ENCODE measurements at regions not wholly inside any gene's neighbourhood (a gene's known extent, or its start where the extent isn't known, plus 50 kb on each side); places are given as distances from the start of the nearest gene placed in this dataset.

DNA sequence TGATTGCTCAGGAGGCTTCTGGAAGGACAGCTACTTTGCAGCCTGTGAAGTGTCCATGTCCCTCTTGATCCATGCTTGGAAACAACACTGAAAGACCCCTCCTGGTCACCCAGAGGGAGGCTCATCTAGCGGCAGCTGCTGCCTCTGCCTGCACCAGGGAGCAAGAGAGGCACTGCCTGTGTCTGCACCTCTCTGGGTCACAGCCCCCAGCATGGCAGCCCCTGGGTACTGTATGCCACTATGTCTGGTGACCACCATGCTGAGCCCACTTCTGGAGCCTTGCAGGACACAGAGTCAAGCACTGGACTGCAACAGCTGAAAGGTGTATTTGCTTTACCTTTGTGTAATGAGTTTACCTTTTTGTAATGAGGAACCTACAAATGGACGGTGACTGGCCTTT, 186.3 kb upstream of the MYT1L start:
- no peak for ATAC-seq (ENCODE audit: low read depth in 2 of 2)
- Mint-ChIP-seq H3K4me1 (no peaks in the 10 kb centered on the region), H3K9me3 (peaks cover 0 to 10% (median 4%) of the 10 kb centered on the region in 7 donors), H3K27me3 (peaks cover 0 to 20% (median 4%) of the 10 kb centered on the region in 3 donors), H3K4me3 (no peak overlapping the region), H3K27ac (no peak overlapping the region), H3K36me3 (no peaks in the 10 kb centered on the region)
- DNase-seq = no peak

DNA sequence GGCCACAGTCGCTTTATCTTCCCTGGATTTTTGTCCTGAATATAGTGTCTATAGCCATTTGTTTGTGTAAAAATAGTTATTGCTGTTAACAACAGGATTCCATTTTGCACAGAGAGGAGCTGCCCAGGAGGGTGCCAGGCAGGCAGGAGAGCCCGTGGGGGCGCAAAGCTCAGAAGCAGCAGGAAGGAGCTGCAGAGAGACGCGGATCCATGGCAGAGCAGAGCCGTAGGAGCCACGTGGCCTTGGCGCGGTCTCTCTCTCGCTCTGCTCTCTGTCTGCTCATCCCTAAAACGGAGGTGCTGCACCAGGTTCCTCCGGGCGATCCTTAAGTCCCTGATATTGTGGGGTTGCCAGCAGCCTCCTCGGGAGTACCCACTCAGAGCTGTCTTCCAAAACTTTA, 185.3 kb upstream of the MYT1L start:
- H3K36me3 Mint-ChIP-seq = no peaks in the 10 kb centered on the region

GRCh38 chr2:2512931-2513330, 181.9 kb upstream of the MYT1L start:
- DNase-seq (no peak), ATAC-seq (ENCODE audit: low read depth in 2 of 2) (no peak)
- Mint-ChIP-seq H3K4me1 (no peaks in the 10 kb centered on the region), H3K36me3 (no peaks in the 10 kb centered on the region), H3K27ac (no peak overlapping the region), H3K4me3 (no peak overlapping the region), H3K9me3 (peaks cover 0 to 5% (median 2%) of the 10 kb centered on the region in 7 donors), H3K27me3 (peaks cover 4 to 8% (median 7%) of the 10 kb centered on the region in 3 donors)

More for the DNA sequence above, 185.3 kb upstream of the MYT1L start:
- peaks cover 0 to 9% (median 4%) of the 10 kb centered on the region in 3 donors for H3K27me3 Mint-ChIP-seq
- peaks cover 0 to 3% (median 0%) of the 10 kb centered on the region in 7 donors for H3K9me3 Mint-ChIP-seq
- no peak overlapping the region for H3K27ac Mint-ChIP-seq
- ATAC-seq (ENCODE audit: low read depth in 2 of 2) = no peak
- H3K4me1 Mint-ChIP-seq = no peaks in the 10 kb centered on the region
- H3K4me3 Mint-ChIP-seq = no peak overlapping the region
- no peak for DNase-seq

- Mint-ChIP-seq H3K4me1 (no peaks in the 10 kb centered on the region), H3K27ac (no peak overlapping the region)
These were observed 176.4 kb upstream of the MYT1L start for GRCh38 chr2:2507417-2507997.

DNA sequence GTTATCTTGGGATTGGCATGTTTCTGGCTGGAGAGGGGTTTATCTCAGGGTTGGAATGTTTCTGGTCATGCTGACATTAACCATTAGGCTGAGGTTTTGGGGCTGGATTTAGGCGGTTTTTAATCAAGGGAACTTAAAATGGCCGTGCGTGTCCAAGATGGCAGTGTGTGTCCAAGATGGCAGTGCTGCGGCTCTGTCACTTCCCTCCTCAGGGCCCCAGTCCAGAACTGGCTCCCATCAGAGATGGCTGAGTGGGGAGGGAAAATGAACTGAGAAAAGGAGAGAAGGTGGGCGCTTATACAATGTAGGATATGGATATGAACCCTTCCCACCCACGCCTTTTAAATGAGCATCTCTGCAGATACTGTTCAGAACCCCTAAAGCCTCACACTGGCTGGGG, 175.5 kb upstream of the MYT1L start:
- Mint-ChIP-seq H3K4me3 (no peak overlapping the region), H3K27ac (no peak overlapping the region), H3K9me3 (peaks cover 0 to 9% (median 2%) of the 10 kb centered on the region in 7 donors), H3K27me3 (peaks cover 0 to 12% (median 0%) of the 10 kb centered on the region in 3 donors), H3K36me3 (no peaks in the 10 kb centered on the region), H3K4me1 (no peaks in the 10 kb centered on the region)
- ATAC-seq (ENCODE audit: low read depth in 2 of 2) (no peak), DNase-seq (no peak)

More at GRCh38 chr2:2507417-2507997, 176.4 kb upstream of the MYT1L start:
- ATAC-seq (ENCODE audit: low read depth in 2 of 2) (no peak), DNase-seq (no peak)
- no peak overlapping the region for H3K4me3 Mint-ChIP-seq
- peaks cover 0 to 9% (median 2%) of the 10 kb centered on the region in 7 donors for H3K9me3 Mint-ChIP-seq
- H3K27me3 Mint-ChIP-seq = peaks cover 0 to 12% (median 0%) of the 10 kb centered on the region in 3 donors
- H3K36me3 Mint-ChIP-seq = no peaks in the 10 kb centered on the region

DNA sequence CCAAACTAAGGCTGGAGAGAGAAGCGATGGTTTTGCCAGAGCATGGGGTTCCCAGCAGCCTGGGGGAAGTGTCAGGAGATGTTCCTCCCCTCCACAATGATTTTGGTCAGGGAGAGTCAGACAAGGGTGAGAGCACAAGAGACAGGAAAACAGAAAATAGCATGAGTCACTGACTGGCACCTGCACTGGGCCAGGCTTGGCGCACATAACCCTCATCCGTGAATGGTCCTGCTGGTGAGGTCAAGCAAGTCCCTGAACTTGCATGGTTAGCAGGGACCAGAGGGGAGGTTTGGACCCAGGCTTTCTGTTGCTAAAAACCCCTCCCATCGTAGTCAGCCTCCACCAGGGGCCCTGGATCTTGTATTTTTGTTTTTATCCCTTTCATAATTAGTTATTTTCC, 174.5 kb upstream of the MYT1L start:
- H3K36me3 Mint-ChIP-seq = no peaks in the 10 kb centered on the region
- ATAC-seq (ENCODE audit: low read depth in 2 of 2) = no peak
- H3K4me3 Mint-ChIP-seq = no peak overlapping the region
- no peaks in the 10 kb centered on the region for H3K4me1 Mint-ChIP-seq
- H3K27ac Mint-ChIP-seq = no peak overlapping the region
- peaks cover 0 to 5% (median 2%) of the 10 kb centered on the region in 7 donors for H3K9me3 Mint-ChIP-seq
- no peak for DNase-seq
- peaks cover 0 to 7% (median under 1%) of the 10 kb centered on the region in 3 donors for H3K27me3 Mint-ChIP-seq

DNA sequence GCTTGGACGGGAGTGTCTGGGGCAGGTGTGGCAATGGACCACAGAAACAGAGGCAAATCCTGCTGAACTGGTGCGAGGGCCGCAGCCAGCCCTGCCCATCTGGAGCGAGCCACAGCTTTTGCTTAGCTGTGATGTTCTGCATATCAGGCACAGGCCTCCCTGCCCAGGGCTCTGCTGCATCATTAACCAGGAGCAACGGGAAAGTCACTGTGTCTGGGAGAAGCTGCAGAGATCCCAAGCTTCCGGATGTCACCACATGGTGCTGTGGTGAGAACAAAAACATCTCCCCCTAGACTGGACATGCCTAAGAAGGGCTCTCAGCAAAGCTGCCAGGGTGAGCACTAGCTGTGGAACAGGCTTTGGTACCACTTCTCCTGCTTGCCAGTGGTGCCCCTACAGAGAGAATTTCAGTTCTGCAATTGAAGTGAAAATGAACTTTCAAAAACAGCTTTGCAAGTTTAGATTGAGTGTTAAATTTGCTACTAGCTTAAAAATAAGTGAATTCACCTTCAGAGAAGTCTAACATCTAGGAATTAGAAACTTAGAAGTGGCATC, 172.9 kb upstream of the MYT1L start:
- no peak overlapping the region for H3K4me3 Mint-ChIP-seq
- no peak for DNase-seq
- peaks cover 0 to 5% (median 0%) of the 10 kb centered on the region in 7 donors for H3K9me3 Mint-ChIP-seq
- H3K36me3 Mint-ChIP-seq = no peaks in the 10 kb centered on the region
- H3K27me3 Mint-ChIP-seq = peaks cover 0 to 8% (median 4%) of the 10 kb centered on the region in 3 donors
- no peak overlapping the region for H3K27ac Mint-ChIP-seq
- no peaks in the 10 kb centered on the region for H3K4me1 Mint-ChIP-seq
- ATAC-seq (ENCODE audit: low read depth in 2 of 2) = no peak

GRCh38 chr2:2502201-2502549, 171.1 kb upstream of the MYT1L start:
- peaks cover 0 to 5% (median 4%) of the 10 kb centered on the region in 7 donors for H3K9me3 Mint-ChIP-seq
- H3K27me3 Mint-ChIP-seq = peaks cover 0 to 8% (median 4%) of the 10 kb centered on the region in 3 donors
- no peaks in the 10 kb centered on the region for H3K4me1 Mint-ChIP-seq
- H3K4me3 Mint-ChIP-seq = no peak overlapping the region
- ATAC-seq (ENCODE audit: low read depth in 2 of 2) (no peak), DNase-seq (no peak)
- no peak overlapping the region for H3K27ac Mint-ChIP-seq
- H3K36me3 Mint-ChIP-seq = no peaks in the 10 kb centered on the region

DNA sequence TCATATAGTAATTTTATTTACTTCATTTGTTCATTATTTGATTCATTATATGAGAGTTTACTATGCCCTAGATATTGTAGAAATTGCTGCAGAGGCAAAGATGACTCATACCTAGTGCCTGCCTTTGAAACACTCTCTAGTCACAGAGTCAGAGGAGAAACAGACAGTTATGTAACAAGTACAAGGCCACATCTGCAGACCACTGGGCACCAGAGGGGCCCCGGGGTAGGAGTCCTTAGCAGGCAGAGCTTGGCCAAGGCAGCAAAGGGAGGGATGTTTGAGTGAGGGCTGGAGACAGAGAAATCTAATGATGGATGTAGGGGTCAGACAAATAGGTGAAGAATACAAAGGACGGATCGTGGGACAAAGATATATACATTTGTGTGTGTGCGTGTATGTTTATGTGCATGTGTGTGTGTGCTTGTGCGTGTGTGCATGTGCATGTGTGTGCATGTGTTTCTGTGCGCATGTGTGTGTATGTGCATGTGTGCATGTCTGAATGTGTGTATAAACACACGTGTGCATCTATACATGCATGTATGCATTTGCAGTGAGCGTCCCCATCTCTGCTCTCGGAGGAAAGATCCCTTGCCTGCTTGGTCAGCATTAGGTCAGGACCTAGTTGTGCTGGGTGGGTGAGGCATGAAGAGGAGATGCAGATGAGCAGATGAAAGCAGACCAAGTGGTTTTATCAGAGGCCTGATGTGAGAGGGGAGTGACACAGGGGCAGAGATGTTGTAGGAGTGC, 170.6 kb upstream of the MYT1L start:
- Mint-ChIP-seq H3K4me3 (no peak overlapping the region), H3K9me3 (peaks cover 0 to 5% (median 4%) of the 10 kb centered on the region in 7 donors), H3K27ac (no peak overlapping the region), H3K27me3 (peaks cover 0 to 8% (median 4%) of the 10 kb centered on the region in 3 donors), H3K36me3 (no peaks in the 10 kb centered on the region), H3K4me1 (no peaks in the 10 kb centered on the region)
- ATAC-seq (ENCODE audit: low read depth in 2 of 2) (no peak), DNase-seq (no peak)

- Mint-ChIP-seq H3K27ac (no peak overlapping the region), H3K36me3 (no peaks in the 10 kb centered on the region), H3K4me1 (no peaks in the 10 kb centered on the region), H3K27me3 (peaks cover 3 to 15% (median 6%) of the 10 kb centered on the region in 3 donors), H3K9me3 (peaks cover 0 to 5% (median 4%) of the 10 kb centered on the region in 7 donors), H3K4me3 (no peak overlapping the region)
- ATAC-seq (ENCODE audit: low read depth in 2 of 2) (no peak), DNase-seq (no peak)
These were observed 164.5 kb upstream of the MYT1L start for GRCh38 chr2:2495606-2496005.

DNA sequence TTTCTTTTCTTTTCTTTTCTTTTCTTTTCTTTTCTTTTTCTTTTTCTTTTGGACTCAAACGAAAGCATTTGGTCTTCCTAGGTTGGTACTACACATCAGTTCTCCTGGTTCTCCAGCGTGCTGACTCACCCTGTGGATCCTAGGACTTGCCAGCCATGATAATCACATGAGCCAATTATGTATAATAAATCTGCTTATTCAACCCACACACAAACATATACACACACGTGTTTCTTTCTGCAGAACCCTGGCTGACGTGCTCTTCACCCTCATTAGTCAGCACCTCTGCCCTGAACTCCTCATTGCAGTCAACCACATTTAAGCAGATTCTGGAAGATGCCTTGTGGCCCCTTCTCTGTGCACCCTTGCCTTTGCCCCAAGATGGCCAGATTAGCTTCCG, 162.4 kb upstream of the MYT1L start:
- no peak for DNase-seq
- peaks cover 0 to 8% (median 1%) of the 10 kb centered on the region in 7 donors for H3K9me3 Mint-ChIP-seq
- peaks cover 6 to 7% (median 7%) of the 10 kb centered on the region in 3 donors for H3K27me3 Mint-ChIP-seq
- no peaks in the 10 kb centered on the region for H3K4me1 Mint-ChIP-seq
- H3K27ac Mint-ChIP-seq = no peak overlapping the region
- no peaks in the 10 kb centered on the region for H3K36me3 Mint-ChIP-seq
- no peak overlapping the region for H3K4me3 Mint-ChIP-seq
- no peak for ATAC-seq (ENCODE audit: low read depth in 2 of 2)

- Mint-ChIP-seq H3K27me3 (peaks cover 6 to 12% (median 7%) of the 10 kb centered on the region in 3 donors), H3K4me3 (no peak overlapping the region), H3K27ac (no peak overlapping the region), H3K4me1 (no peaks in the 10 kb centered on the region), H3K9me3 (peaks cover 0 to 8% (median 0%) of the 10 kb centered on the region in 7 donors), H3K36me3 (no peaks in the 10 kb centered on the region)
- no peak for ATAC-seq (ENCODE audit: low read depth in 2 of 2)
- DNase-seq = no peak
These were observed 161.7 kb upstream of the MYT1L start for GRCh38 chr2:2492800-2493199.

- no peak overlapping the region for H3K27ac Mint-ChIP-seq
- peaks cover 6 to 12% (median 7%) of the 10 kb centered on the region in 3 donors for H3K27me3 Mint-ChIP-seq
- no peak for ATAC-seq (ENCODE audit: low read depth in 2 of 2)
- H3K9me3 Mint-ChIP-seq = peaks cover 0 to 8% (median 0%) of the 10 kb centered on the region in 7 donors
- H3K4me1 Mint-ChIP-seq = no peaks in the 10 kb centered on the region
- no peak overlapping the region for H3K4me3 Mint-ChIP-seq
- H3K36me3 Mint-ChIP-seq = no peaks in the 10 kb centered on the region
- no peak for DNase-seq
These were observed 160.9 kb upstream of the MYT1L start for GRCh38 chr2:2491964-2492363.

- DNase-seq = no peak
- no peak for ATAC-seq (ENCODE audit: low read depth in 2 of 2)
- H3K27me3 Mint-ChIP-seq = peaks cover 0 to 9% (median 0%) of the 10 kb centered on the region in 3 donors
These were observed 153.2 kb upstream of the MYT1L start for GRCh38 chr2:2484301-2484700.

More at GRCh38 chr2:2484301-2484700, 153.2 kb upstream of the MYT1L start:
- Mint-ChIP-seq H3K27ac (no peak overlapping the region), H3K36me3 (no peaks in the 10 kb centered on the region), H3K9me3 (peaks cover 0 to 11% (median 2%) of the 10 kb centered on the region in 7 donors), H3K4me3 (no peak overlapping the region), H3K4me1 (no peaks in the 10 kb centered on the region)
